Endothelial cell of umbilical vein (primary cell): ENCODE measurements at regions not wholly inside any gene's neighbourhood (a gene's known extent, or its start where the extent isn't known, plus 50 kb on each side); places are given as distances from the start of the nearest gene placed in this dataset.

Source experiments
- BruUV-seq: library from RNA; stranded (reverse); fragments of 400-500 nt; replicated peaks from 2 replicates; lab custom pipeline; 2021; lab: Mats Ljungman, UMichigan
- CTCF ChIA-PET: fragments of 300-600, 350-600 bp; sonication (Branson Sonifier 250); formaldehyde crosslinking; loops from one replicate; lab custom pipeline; 2021; ENCODE audit warnings: antibody characterized with exemption, inconsistent platforms; lab: Charles Lee
- POLR2A ChIA-PET: fragments of 300-600, 350-600 bp; sonication (Branson Sonifier 250); formaldehyde crosslinking; loops from one replicate; lab custom pipeline; 2021; ENCODE audit warnings: antibody characterized with exemption, inconsistent platforms; lab: Charles Lee
- DNase-seq: peaks from one replicate; pipeline ENCODE4 v3.0.0-alpha.2; 2011; ENCODE audit warnings: low read depth, low spot score
- FAIRE-seq: peaks from 2 replicates; lab custom pipeline; 2011; peaks lifted over from hg19 to GRCh38; lab: Jason Lieb, UNC
- H2AFZ ChIP-seq: 2 replicates; pipeline ENCODE4 v1.6.0; 2012; ENCODE audit warnings: low read depth, low read length, control low read depth, inconsistent platforms
- H3K27ac ChIP-seq: 2 replicates; pipeline ENCODE4 v1.5.1; 2011; ENCODE audit warnings: low read depth, mild to moderate bottlenecking, control low read depth, low read length, moderate library complexity; ENCODE audit not compliant: insufficient read depth
- H3K27me3 ChIP-seq, 2 experiments: 2 replicates each; pipeline versions ENCODE4 v1.6.0 to v1.6.1; 2011; ENCODE audit warnings: low read length in 2 of 2, mixed read lengths in 1 of 2; ENCODE audit not compliant: control insufficient read depth in 2 of 2, insufficient read depth in 2 of 2
- H3K36me3 ChIP-seq, 2 experiments: 2 replicates in 1 of 2; 3 replicates in 1 of 2; pipeline ENCODE4 v1.5.1; 2011; ENCODE audit warnings: low read length in 2 of 2, mild to moderate bottlenecking in 1 of 2, moderate library complexity in 1 of 2; ENCODE audit not compliant: control insufficient read depth in 2 of 2, insufficient read depth in 2 of 2; ENCODE audit errors: extremely low read depth in 1 of 2
- H3K4me1 ChIP-seq: 3 replicates; pipeline ENCODE4 v1.5.1; 2011; ENCODE audit warnings: mild to moderate bottlenecking, low read length; ENCODE audit not compliant: control insufficient read depth, insufficient read depth; ENCODE audit errors: extremely low read depth
- H3K4me2 ChIP-seq: 2 replicates; pipeline ENCODE4 v1.6.1; 2011; ENCODE audit warnings: low read length, control low read depth, mixed read lengths; ENCODE audit not compliant: insufficient read depth
- H3K4me3 ChIP-seq, 3 experiments: fragments of 200-600 bp in 1 of 3; sonication (generic), shearing (Covaris generic) in 1 of 3; replicated peaks in 1 of 3; 2 replicates each; pipeline ENCODE4 v1.5.1; 2011 to 2016; ENCODE audit warnings: control low read depth in 3 of 3, low read length in 3 of 3, mild to moderate bottlenecking in 2 of 3, inconsistent platforms in 1 of 3, low read depth in 1 of 3, moderate library complexity in 1 of 3; ENCODE audit not compliant: insufficient read depth in 1 of 3
- H3K79me2 ChIP-seq: 2 replicates; pipeline ENCODE4 v1.6.0; 2012; ENCODE audit warnings: low read length, inconsistent platforms; ENCODE audit not compliant: control insufficient read depth, insufficient read depth
- H3K9ac ChIP-seq: replicated peaks from 2 replicates; pipeline ENCODE3; 2011; ENCODE audit warnings: low read length, control low read depth; ENCODE audit not compliant: insufficient read depth; ENCODE audit errors: extremely low read depth
- H3K9me1 ChIP-seq: replicated peaks from 3 replicates; pipeline ENCODE4 v1.6.0; 2011; ENCODE audit warnings: mild to moderate bottlenecking, low read length; ENCODE audit not compliant: control insufficient read depth, insufficient read depth; ENCODE audit errors: extremely low read depth
- H3K9me3 ChIP-seq: replicated peaks from 2 replicates; pipeline ENCODE4 v1.5.1; 2012; ENCODE audit warnings: low read length, inconsistent platforms; ENCODE audit not compliant: control insufficient read depth, insufficient read depth
- H4K20me1 ChIP-seq: replicated peaks from 2 replicates; pipeline ENCODE3; 2011; ENCODE audit warnings: mild to moderate bottlenecking, low read length; ENCODE audit not compliant: control insufficient read depth, insufficient read depth; ENCODE audit errors: extremely low read depth
- EZH2 ChIP-seq: IDR thresholded peaks from 2 replicates; pipeline ENCODE4 v1.6.1; 2012; ENCODE audit warnings: borderline replicate concordance, low read depth, mild to moderate bottlenecking, moderate library complexity, low read length, inconsistent platforms; ENCODE audit not compliant: severe bottlenecking
- FOS ChIP-seq: IDR thresholded peaks from 2 replicates; pipeline ENCODE4 v1.6.1; 2011; ENCODE audit warnings: mild to moderate bottlenecking, low read length, moderate library complexity, borderline replicate concordance; ENCODE audit not compliant: insufficient read depth
- GATA2 ChIP-seq: IDR thresholded peaks from 2 replicates; pipeline ENCODE4 v1.7.0; 2011; ENCODE audit warnings: low read depth, mild to moderate bottlenecking, moderate library complexity, mixed read lengths, low read length; ENCODE audit not compliant: insufficient read length, insufficient read depth
- JUN ChIP-seq: IDR thresholded peaks from 2 replicates; pipeline ENCODE4 v1.6.1; 2011; ENCODE audit warnings: borderline replicate concordance, low read depth; ENCODE audit not compliant: insufficient read length, insufficient read depth
- MYC ChIP-seq: IDR thresholded peaks from one replicate; pipeline ENCODE4 v1.6.1; 2011; ENCODE audit warnings: mild to moderate bottlenecking, low read depth, low read length
- POLR2A ChIP-seq: IDR thresholded peaks from 2 replicates; pipeline ENCODE4 v1.6.1; 2012; ENCODE audit warnings: low read depth, mild to moderate bottlenecking, control low read depth, low read length
- POLR2AphosphoS5 ChIP-seq: IDR thresholded peaks from 2 replicates; pipeline ENCODE4 v1.6.1; 2012; ENCODE audit warnings: low read depth, mild to moderate bottlenecking, control low read depth, low read length, moderate library complexity; ENCODE audit not compliant: insufficient read depth
- dilution Hi-C: fragments of 300-500 bp; cut with MboI; formaldehyde crosslinking; loops from one replicate; pipeline ENCODE4 v1.15.0; 2019; ENCODE audit warnings: low sequenced_read_pairs; ENCODE audit not compliant: extremely low pct_ligation_motif_present
- intact Hi-C: fragments of 100-400 bp; cut with micrococcal nuclease; formaldehyde crosslinking; loops from one replicate; pipeline ENCODE4 v1.10.0; 2022
- TF ChIP-seq, protein P1 (sequence below), 2 donors: IDR thresholded peaks; 1 replicate in 1 of 2; 2 replicates in 1 of 2; pipeline ENCODE4 v1.5.1; 2011; ENCODE audit warnings: low read length in 2 of 2, mild to moderate bottlenecking in 2 of 2, moderate library complexity in 2 of 2, control low read depth in 1 of 2, inconsistent platforms in 1 of 2, low read depth in 1 of 2; ENCODE audit not compliant: insufficient read depth in 1 of 2; ENCODE audit errors: extremely low read depth in 1 of 2
- TF ChIP-seq, protein P2 (sequence below): IDR thresholded peaks from 2 replicates; pipeline ENCODE4 v1.6.1; 2011; ENCODE audit not compliant: insufficient read depth, insufficient read length

DNA sequence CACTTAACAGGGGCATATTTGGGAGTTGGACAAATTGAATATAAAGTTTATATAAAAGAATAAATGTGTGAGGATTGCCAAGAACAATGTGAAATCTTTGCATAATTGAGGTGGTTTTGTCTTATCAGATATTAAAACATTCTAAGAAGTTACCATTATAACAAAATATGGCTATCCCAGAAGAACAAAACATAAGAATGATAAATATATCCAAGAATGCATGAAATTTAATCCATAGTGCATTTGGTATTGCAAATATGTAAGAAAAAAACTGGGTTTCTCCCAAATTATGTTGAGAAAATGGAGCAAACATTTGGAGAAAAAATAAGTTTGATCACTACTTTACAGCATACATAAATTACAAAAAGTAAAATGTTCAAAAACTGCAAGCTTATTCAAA is 562.4 kb downstream of the RNF144A start:
- POLR2A ChIA-PET: no interaction called here
- no peaks in the 10 kb centered on the region for H4K20me1 ChIP-seq
- no peak overlapping the region for H3K9ac ChIP-seq
- H3K9me3 ChIP-seq: peaks cover 4% of the 10 kb centered on the region
- no peaks in the 10 kb centered on the region for H3K36me3 ChIP-seq
- H3K4me3 ChIP-seq: no peak overlapping the region
- H3K79me2 ChIP-seq: no peaks in the 10 kb centered on the region
- FAIRE-seq (no peak), DNase-seq (no peak)
- no peak overlapping the region for H3K27ac ChIP-seq
- no peaks in the 10 kb centered on the region for H3K9me1 ChIP-seq
- H3K27me3 ChIP-seq: no peaks in the 10 kb centered on the region
- BruUV-seq: no TSS peak
- dilution Hi-C loops: no loop called here
- TF ChIP-seq, protein P1, sequence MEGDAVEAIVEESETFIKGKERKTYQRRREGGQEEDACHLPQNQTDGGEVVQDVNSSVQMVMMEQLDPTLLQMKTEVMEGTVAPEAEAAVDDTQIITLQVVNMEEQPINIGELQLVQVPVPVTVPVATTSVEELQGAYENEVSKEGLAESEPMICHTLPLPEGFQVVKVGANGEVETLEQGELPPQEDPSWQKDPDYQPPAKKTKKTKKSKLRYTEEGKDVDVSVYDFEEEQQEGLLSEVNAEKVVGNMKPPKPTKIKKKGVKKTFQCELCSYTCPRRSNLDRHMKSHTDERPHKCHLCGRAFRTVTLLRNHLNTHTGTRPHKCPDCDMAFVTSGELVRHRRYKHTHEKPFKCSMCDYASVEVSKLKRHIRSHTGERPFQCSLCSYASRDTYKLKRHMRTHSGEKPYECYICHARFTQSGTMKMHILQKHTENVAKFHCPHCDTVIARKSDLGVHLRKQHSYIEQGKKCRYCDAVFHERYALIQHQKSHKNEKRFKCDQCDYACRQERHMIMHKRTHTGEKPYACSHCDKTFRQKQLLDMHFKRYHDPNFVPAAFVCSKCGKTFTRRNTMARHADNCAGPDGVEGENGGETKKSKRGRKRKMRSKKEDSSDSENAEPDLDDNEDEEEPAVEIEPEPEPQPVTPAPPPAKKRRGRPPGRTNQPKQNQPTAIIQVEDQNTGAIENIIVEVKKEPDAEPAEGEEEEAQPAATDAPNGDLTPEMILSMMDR (IDR thresholded peaks at IDR 0.05; ENCODE audit: extremely low read depth in 1 of 2, insufficient read depth in 1 of 2, low read depth in 1 of 2, low read length in 2 of 2): no peak
- TF ChIP-seq EZH2 (no peak), JUN (no peak), POLR2AphosphoS5 (no peak), FOS (no peak), POLR2A (no peak), MYC (no peak), GATA2 (no peak)
- TF ChIP-seq, protein P2, sequence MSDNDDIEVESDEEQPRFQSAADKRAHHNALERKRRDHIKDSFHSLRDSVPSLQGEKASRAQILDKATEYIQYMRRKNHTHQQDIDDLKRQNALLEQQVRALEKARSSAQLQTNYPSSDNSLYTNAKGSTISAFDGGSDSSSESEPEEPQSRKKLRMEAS: no peak
- no peak overlapping the region for H2AFZ ChIP-seq
- no peak overlapping the region for H3K4me2 ChIP-seq
- H3K4me1 ChIP-seq: no peaks in the 10 kb centered on the region
- CTCF ChIA-PET: no interaction called here
- intact Hi-C loops: no loop called here
